ACC112 (cell line): ENCODE measurements at regions not wholly inside any gene's neighbourhood (a gene's known extent, or its start where the extent isn't known, plus 50 kb on each side); places are given as distances from the start of the nearest gene placed in this dataset.

Experiments used
- H2AFZ ChIP-seq: fragments of 200-600 bp; sonication (generic); one replicate; pipeline ENCODE4 v1.6.0; 2017; ENCODE audit warnings: antibody characterized with exemption, low read length; ENCODE audit not compliant: unreplicated experiment
- H3K27ac ChIP-seq: fragments of 200-600 bp; sonication (generic); 2 replicates; pipeline ENCODE4 v1.5.1; 2014; ENCODE audit warnings: low read depth, mild to moderate bottlenecking, antibody characterized with exemption, low read length, moderate library complexity
- H3K27me3 ChIP-seq: fragments of 200-600 bp; sonication (generic); 2 replicates; pipeline ENCODE4 v1.6.1; 2014; ENCODE audit warnings: mild to moderate bottlenecking, antibody characterized with exemption, low read length, moderate library complexity, mixed read lengths; ENCODE audit not compliant: insufficient read depth
- H3K36me3 ChIP-seq: fragments of 200-600 bp; sonication (generic); 2 replicates; pipeline ENCODE4 v1.6.1; 2016; ENCODE audit warnings: mild to moderate bottlenecking, antibody characterized with exemption, low read length, moderate library complexity, mixed read lengths; ENCODE audit not compliant: insufficient read depth
- H3K4me1 ChIP-seq: fragments of 200-600 bp; sonication (generic); one replicate; pipeline ENCODE4 v1.6.1; 2016; ENCODE audit warnings: low read length, mixed read lengths; ENCODE audit not compliant: insufficient read depth, unreplicated experiment, control insufficient read depth
- H3K4me3 ChIP-seq: fragments of 200-600 bp; sonication (generic); 2 replicates; pipeline ENCODE4 v1.5.1; 2014; ENCODE audit warnings: mild to moderate bottlenecking, low read depth, low read length
- H3K79me2 ChIP-seq: fragments of 200-600 bp; sonication (generic); one replicate; pipeline ENCODE4 v1.6.0; 2016; ENCODE audit warnings: low read length; ENCODE audit not compliant: control insufficient read depth, unreplicated experiment, insufficient read depth

GRCh38 chr2:59303272-59303671, 1062.1 kb upstream of the FANCL start:
- no peak overlapping the region for H3K4me3 ChIP-seq
- no peaks in the 10 kb centered on the region for H3K36me3 ChIP-seq
- H2AFZ ChIP-seq = no peak overlapping the region
- no peaks in the 10 kb centered on the region for H3K79me2 ChIP-seq
- no peak overlapping the region for H3K27ac ChIP-seq
- no peaks in the 10 kb centered on the region for H3K4me1 ChIP-seq
- no peaks in the 10 kb centered on the region for H3K27me3 ChIP-seq

- Histone ChIP-seq H3K4me3 (no peak overlapping the region), H3K27ac (no peak overlapping the region), H2AFZ (no peak overlapping the region), H3K36me3 (no peaks in the 10 kb centered on the region), H3K27me3 (no peaks in the 10 kb centered on the region), H3K79me2 (no peaks in the 10 kb centered on the region), H3K4me1 (no peaks in the 10 kb centered on the region)
Measured at GRCh38 chr2:59302683-59303082, 1061.6 kb upstream of the FANCL start.

GRCh38 chr2:59301466-59302402, 1060.6 kb upstream of the FANCL start:
- no peaks in the 10 kb centered on the region for H3K36me3 ChIP-seq
- H3K4me3 ChIP-seq = no peak overlapping the region
- H3K27ac ChIP-seq = no peak overlapping the region
- H3K27me3 ChIP-seq = no peaks in the 10 kb centered on the region
- no peaks in the 10 kb centered on the region for H3K4me1 ChIP-seq
- no peak overlapping the region for H2AFZ ChIP-seq
- no peaks in the 10 kb centered on the region for H3K79me2 ChIP-seq

- no peaks in the 10 kb centered on the region for H3K27me3 ChIP-seq
- no peak overlapping the region for H3K27ac ChIP-seq
- H3K4me3 ChIP-seq = no peak overlapping the region
- no peaks in the 10 kb centered on the region for H3K79me2 ChIP-seq
- no peak overlapping the region for H2AFZ ChIP-seq
- no peaks in the 10 kb centered on the region for H3K36me3 ChIP-seq
- no peaks in the 10 kb centered on the region for H3K4me1 ChIP-seq
Measured at GRCh38 chr2:59297816-59298215, 1056.7 kb upstream of the FANCL start.

GRCh38 chr2:59296279-59296678, 1055.2 kb upstream of the FANCL start:
- H3K27ac ChIP-seq = no peak overlapping the region
- no peaks in the 10 kb centered on the region for H3K4me1 ChIP-seq

GRCh38 chr2:59295524-59296162, 1054.5 kb upstream of the FANCL start:
- Histone ChIP-seq H3K27me3 (no peaks in the 10 kb centered on the region), H3K4me3 (no peak overlapping the region), H3K79me2 (no peaks in the 10 kb centered on the region), H3K27ac (no peak overlapping the region), H3K36me3 (no peaks in the 10 kb centered on the region), H3K4me1 (no peaks in the 10 kb centered on the region), H2AFZ (no peak overlapping the region)

More at GRCh38 chr2:59296279-59296678, 1055.2 kb upstream of the FANCL start:
- H3K79me2 ChIP-seq = no peaks in the 10 kb centered on the region
- no peaks in the 10 kb centered on the region for H3K27me3 ChIP-seq
- H2AFZ ChIP-seq = no peak overlapping the region
- no peaks in the 10 kb centered on the region for H3K36me3 ChIP-seq
- no peak overlapping the region for H3K4me3 ChIP-seq

- Histone ChIP-seq H3K27ac (no peak overlapping the region), H2AFZ (no peak overlapping the region), H3K36me3 (no peaks in the 10 kb centered on the region), H3K79me2 (no peaks in the 10 kb centered on the region), H3K4me1 (no peaks in the 10 kb centered on the region), H3K27me3 (no peaks in the 10 kb centered on the region), H3K4me3 (no peak overlapping the region)
Measured at GRCh38 chr2:59288771-59289170, 1047.6 kb upstream of the FANCL start.

- Histone ChIP-seq H3K36me3 (no peaks in the 10 kb centered on the region), H2AFZ (no peak overlapping the region), H3K79me2 (no peaks in the 10 kb centered on the region), H3K4me1 (no peaks in the 10 kb centered on the region), H3K27me3 (no peaks in the 10 kb centered on the region), H3K4me3 (no peak overlapping the region), H3K27ac (no peak overlapping the region)
Measured at GRCh38 chr2:59282374-59283057, 1041.4 kb upstream of the FANCL start.

- H3K4me1 ChIP-seq = no peaks in the 10 kb centered on the region
- no peak overlapping the region for H2AFZ ChIP-seq
- H3K27ac ChIP-seq = no peak overlapping the region
- H3K4me3 ChIP-seq = no peak overlapping the region
- no peaks in the 10 kb centered on the region for H3K79me2 ChIP-seq
- no peaks in the 10 kb centered on the region for H3K36me3 ChIP-seq
- no peaks in the 10 kb centered on the region for H3K27me3 ChIP-seq
Measured at GRCh38 chr2:59277671-59278070, 1036.5 kb upstream of the FANCL start.

GRCh38 chr2:59276917-59277316, 1035.8 kb upstream of the FANCL start:
- no peaks in the 10 kb centered on the region for H3K36me3 ChIP-seq
- H3K4me3 ChIP-seq = no peak overlapping the region
- no peaks in the 10 kb centered on the region for H3K79me2 ChIP-seq
- no peak overlapping the region for H3K27ac ChIP-seq
- no peak overlapping the region for H2AFZ ChIP-seq
- H3K27me3 ChIP-seq = no peaks in the 10 kb centered on the region
- no peaks in the 10 kb centered on the region for H3K4me1 ChIP-seq
